ENCODE measurements at regions not wholly inside any gene's neighbourhood (a gene's known extent, or its start where the extent isn't known, plus 50 kb on each side); places are given as distances from the start of the nearest gene placed in this dataset.

GRCh38 chr4:175350246-175350645 is 432.1 kb downstream of the ADAM29 start:
- DNase-seq (ENCODE audit: extremely low spot score, insufficient read length, low read depth) = no peak
- no peak for FAIRE-seq

- DNase-seq (ENCODE audit: extremely low spot score, insufficient read length, low read depth) = no peak
- no peak for FAIRE-seq
Measured at GRCh38 chr4:175351473-175351872, 433.3 kb downstream of the ADAM29 start.

- FAIRE-seq (no peak), DNase-seq (ENCODE audit: extremely low spot score, insufficient read length, low read depth) (no peak)
Measured at GRCh38 chr4:175369087-175369486, 443.0 kb downstream of the GPM6A start.

- FAIRE-seq (no peak), DNase-seq (ENCODE audit: extremely low spot score, insufficient read length, low read depth) (no peak)
Measured at GRCh38 chr4:175371091-175371490, 441.0 kb downstream of the GPM6A start.

GRCh38 chr4:175373031-175373430 is 439.0 kb downstream of the GPM6A start:
- FAIRE-seq (no peak), DNase-seq (ENCODE audit: extremely low spot score, insufficient read length, low read depth) (no peak)

GRCh38 chr4:175374459-175374858 is 437.6 kb downstream of the GPM6A start:
- FAIRE-seq = no peak
- DNase-seq (ENCODE audit: extremely low spot score, insufficient read length, low read depth) = no peak

GRCh38 chr4:175376287-175376977 is 435.6 kb downstream of the GPM6A start:
- FAIRE-seq = no peak
- no peak for DNase-seq (ENCODE audit: extremely low spot score, insufficient read length, low read depth)

- no peak for DNase-seq (ENCODE audit: extremely low spot score, insufficient read length, low read depth)
- FAIRE-seq = no peak
Measured at GRCh38 chr4:175377203-175377602, 434.9 kb downstream of the GPM6A start.

GRCh38 chr4:175378372-175378771 is 433.7 kb downstream of the GPM6A start:
- no peak for FAIRE-seq

GRCh38 chr4:175380841-175381240 is 431.2 kb downstream of the GPM6A start:
- DNase-seq (ENCODE audit: extremely low spot score, insufficient read length, low read depth) (no peak), FAIRE-seq (no peak)

More at GRCh38 chr4:175378372-175378771, 433.7 kb downstream of the GPM6A start:
- DNase-seq (ENCODE audit: extremely low spot score, insufficient read length, low read depth) = no peak

- DNase-seq (ENCODE audit: extremely low spot score, insufficient read length, low read depth) (no peak), FAIRE-seq (no peak)
Measured at GRCh38 chr4:175385797-175386196, 426.3 kb downstream of the GPM6A start.

- FAIRE-seq (no peak), DNase-seq (ENCODE audit: extremely low spot score, insufficient read length, low read depth) (no peak)
Measured at GRCh38 chr4:175386776-175387507, 425.1 kb downstream of the GPM6A start.

- no peak for DNase-seq (ENCODE audit: extremely low spot score, insufficient read length, low read depth)
- no peak for FAIRE-seq
Measured at GRCh38 chr4:175394208-175394607, 417.9 kb downstream of the GPM6A start.

GRCh38 chr4:175405961-175406360 is 406.1 kb downstream of the GPM6A start:
- DNase-seq (ENCODE audit: extremely low spot score, insufficient read length, low read depth) = no peak
- no peak for FAIRE-seq

- FAIRE-seq (no peak), DNase-seq (ENCODE audit: extremely low spot score, insufficient read length, low read depth) (no peak)
Measured at GRCh38 chr4:175407926-175408325, 404.1 kb downstream of the GPM6A start.

GRCh38 chr4:175411251-175411650 is 400.8 kb downstream of the GPM6A start:
- FAIRE-seq = no peak
- DNase-seq (ENCODE audit: extremely low spot score, insufficient read length, low read depth) = no peak

- no peak for FAIRE-seq
- DNase-seq (ENCODE audit: extremely low spot score, insufficient read length, low read depth) = no peak
Measured at GRCh38 chr4:175412161-175412560, 399.9 kb downstream of the GPM6A start.

- no peak for DNase-seq (ENCODE audit: extremely low spot score, insufficient read length, low read depth)
- FAIRE-seq = no peak
Measured at GRCh38 chr4:175412746-175413145, 399.3 kb downstream of the GPM6A start.

GRCh38 chr4:175413561-175413960 is 398.5 kb downstream of the GPM6A start:
- FAIRE-seq = no peak
- no peak for DNase-seq (ENCODE audit: extremely low spot score, insufficient read length, low read depth)

- DNase-seq (ENCODE audit: extremely low spot score, insufficient read length, low read depth) (no peak), FAIRE-seq (no peak)
Measured at GRCh38 chr4:175414602-175415001, 397.5 kb downstream of the GPM6A start.

- DNase-seq (ENCODE audit: extremely low spot score, insufficient read length, low read depth) (no peak), FAIRE-seq (no peak)
Measured at GRCh38 chr4:175418516-175418915, 393.5 kb downstream of the GPM6A start.

Data from GM18507 (cell line).